Breast epithelium (tissue), 4 donors: ENCODE measurements at regions not wholly inside any gene's neighbourhood (a gene's known extent, or its start where the extent isn't known, plus 50 kb on each side); places are given as distances from the start of the nearest gene placed in this dataset.

Source experiments
- DNase-seq, 2 donors: peaks; one replicate each; pipeline ENCODE4 v3.0.0-alpha.2; 2019; ENCODE audit warnings: low spot score in 2 of 2
- H3K27ac ChIP-seq, 2 donors: fragments of 200-600 bp; sonication (generic) in 1 of 2; one replicate each; pipeline ENCODE4 v1.5.1; 2016 to 2019; ENCODE audit warnings: mild to moderate bottlenecking in 1 of 2
- H3K27me3 ChIP-seq, 2 donors: fragments of 200-600 bp; sonication (generic) in 1 of 2; one replicate each; pipeline versions ENCODE4 v1.5.1 to v1.6.0; 2017 to 2019; ENCODE audit warnings: control low read depth in 1 of 2, mild to moderate bottlenecking in 1 of 2
- H3K36me3 ChIP-seq: fragments of 200-600 bp; one replicate; pipeline ENCODE4 v1.5.1; 2019
- H3K4me1 ChIP-seq, 2 donors: fragments of 200-600 bp; sonication (generic); one replicate each; pipeline ENCODE4 v1.5.1; 2016 to 2019; ENCODE audit warnings: control low read depth in 1 of 2
- H3K4me3 ChIP-seq, 3 donors: fragments of 200-600 bp; sonication (generic); 1 replicate in 2 of 3; 2 replicates in 1 of 3; pipeline ENCODE4 v1.5.1; 2016 to 2019; ENCODE audit warnings: mild to moderate bottlenecking in 3 of 3, moderate library complexity in 2 of 3
- H3K9me3 ChIP-seq, 2 donors: fragments of 200-600 bp; sonication (generic) in 1 of 2; one replicate each; pipeline ENCODE4 v1.5.1; 2016 to 2019; ENCODE audit warnings: control low read depth in 1 of 2
- POLR2A ChIP-seq: fragments of 450-650 bp; IDR thresholded peaks from one replicate; pipeline ENCODE4 v1.6.1; 2016; ENCODE audit warnings: antibody characterized with exemption, mild to moderate bottlenecking, moderate library complexity
- POLR2AphosphoS5 ChIP-seq, 3 donors: sonication (generic); formaldehyde crosslinking; IDR thresholded peaks; one replicate each; pipeline ENCODE4 v1.6.1; 2017; ENCODE audit warnings: antibody characterized with exemption in 3 of 3
- intact Hi-C: fragments of 100-400 bp; cut with DNase I; formaldehyde crosslinking; loops from one replicate; pipeline ENCODE4 v1.15.1; 2023; ENCODE audit warnings: low total_unique reads
- TF ChIP-seq, protein P1 (sequence below), 3 donors: fragments of 450-650 bp; IDR thresholded peaks; one replicate each; pipeline ENCODE4 v1.5.1; 2016 to 2017; ENCODE audit warnings: antibody characterized with exemption in 3 of 3, mild to moderate bottlenecking in 3 of 3, moderate library complexity in 3 of 3

DNA sequence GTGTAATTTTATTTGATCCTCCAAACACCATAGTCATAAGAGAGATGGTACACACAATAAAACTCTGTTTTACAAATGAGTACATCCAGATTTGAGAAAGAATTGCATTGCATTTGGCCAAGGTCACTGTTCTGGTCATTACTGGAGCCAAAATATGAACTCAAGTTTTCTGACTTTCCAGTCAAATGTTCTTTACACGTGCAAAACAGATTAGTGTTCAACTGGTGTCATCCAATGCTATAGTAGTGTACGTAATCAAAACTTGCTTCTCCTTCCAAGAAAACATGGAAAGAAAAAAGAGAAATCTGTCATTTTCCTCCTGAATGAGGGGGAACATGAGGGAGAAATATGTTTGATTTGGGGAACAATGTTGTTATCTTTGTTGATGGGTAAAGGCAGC is 291.9 kb downstream of the NAF1 start:
- H3K9me3 ChIP-seq: no peaks in the 10 kb centered on the region
- TF ChIP-seq, protein P1, sequence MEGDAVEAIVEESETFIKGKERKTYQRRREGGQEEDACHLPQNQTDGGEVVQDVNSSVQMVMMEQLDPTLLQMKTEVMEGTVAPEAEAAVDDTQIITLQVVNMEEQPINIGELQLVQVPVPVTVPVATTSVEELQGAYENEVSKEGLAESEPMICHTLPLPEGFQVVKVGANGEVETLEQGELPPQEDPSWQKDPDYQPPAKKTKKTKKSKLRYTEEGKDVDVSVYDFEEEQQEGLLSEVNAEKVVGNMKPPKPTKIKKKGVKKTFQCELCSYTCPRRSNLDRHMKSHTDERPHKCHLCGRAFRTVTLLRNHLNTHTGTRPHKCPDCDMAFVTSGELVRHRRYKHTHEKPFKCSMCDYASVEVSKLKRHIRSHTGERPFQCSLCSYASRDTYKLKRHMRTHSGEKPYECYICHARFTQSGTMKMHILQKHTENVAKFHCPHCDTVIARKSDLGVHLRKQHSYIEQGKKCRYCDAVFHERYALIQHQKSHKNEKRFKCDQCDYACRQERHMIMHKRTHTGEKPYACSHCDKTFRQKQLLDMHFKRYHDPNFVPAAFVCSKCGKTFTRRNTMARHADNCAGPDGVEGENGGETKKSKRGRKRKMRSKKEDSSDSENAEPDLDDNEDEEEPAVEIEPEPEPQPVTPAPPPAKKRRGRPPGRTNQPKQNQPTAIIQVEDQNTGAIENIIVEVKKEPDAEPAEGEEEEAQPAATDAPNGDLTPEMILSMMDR (IDR thresholded peaks at IDR 0.05): no peak
- TF ChIP-seq POLR2A: no peak
- TF ChIP-seq POLR2AphosphoS5 (IDR thresholded peaks at IDR 0.05): no peak
- intact Hi-C loops: no loop called here
- DNase-seq: no peak
- no peak overlapping the region for H3K27ac ChIP-seq
- H3K36me3 ChIP-seq: no peaks in the 10 kb centered on the region
- H3K4me1 ChIP-seq: no peaks in the 10 kb centered on the region
- no peaks in the 10 kb centered on the region for H3K27me3 ChIP-seq
- no peak overlapping the region for H3K4me3 ChIP-seq

- H3K36me3 ChIP-seq: no peaks in the 10 kb centered on the region
- intact Hi-C loops: no loop called here
- DNase-seq: no peak
- TF ChIP-seq, protein P1 (IDR thresholded peaks at IDR 0.05): no peak
- TF ChIP-seq POLR2AphosphoS5 (IDR thresholded peaks at IDR 0.05): no peak
- H3K9me3 ChIP-seq: no peaks in the 10 kb centered on the region
- no peak overlapping the region for H3K4me3 ChIP-seq
- H3K4me1 ChIP-seq: no peaks in the 10 kb centered on the region
- no peak overlapping the region for H3K27ac ChIP-seq
- no peaks in the 10 kb centered on the region for H3K27me3 ChIP-seq
These were observed 294.7 kb downstream of the NAF1 start for GRCh38 chr4:162871990-162872389.

GRCh38 chr4:162869157-162869556 is 297.5 kb downstream of the NAF1 start:
- no peaks in the 10 kb centered on the region for H3K4me1 ChIP-seq
- no peaks in the 10 kb centered on the region for H3K27me3 ChIP-seq
- TF ChIP-seq, protein P1 (IDR thresholded peaks at IDR 0.05): no peak
- TF ChIP-seq POLR2AphosphoS5 (IDR thresholded peaks at IDR 0.05) (no peak), POLR2A (no peak)

DNA sequence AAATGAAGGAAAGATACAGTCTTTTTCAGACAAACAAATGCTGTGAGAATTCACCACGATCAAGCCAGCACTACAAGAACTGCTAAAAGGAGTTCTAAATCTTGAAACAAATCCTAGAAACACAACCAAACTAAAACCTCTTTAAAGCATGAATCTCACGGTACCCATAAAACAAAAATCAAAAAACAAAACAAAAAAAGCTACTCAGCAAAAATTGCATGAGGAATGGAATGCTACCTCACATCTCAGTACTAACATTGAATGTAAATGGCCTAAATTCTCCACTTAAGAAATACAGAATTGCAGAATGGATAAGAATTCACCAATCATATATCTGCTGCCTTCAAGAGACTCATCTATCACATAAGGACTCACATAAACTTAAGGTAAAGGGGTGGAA is 300.1 kb downstream of the NAF1 start:
- Histone ChIP-seq H3K27me3 (no peaks in the 10 kb centered on the region), H3K4me1 (no peaks in the 10 kb centered on the region), H3K4me3 (no peak overlapping the region), H3K36me3 (no peaks in the 10 kb centered on the region), H3K9me3 (no peaks in the 10 kb centered on the region), H3K27ac (no peak overlapping the region)
- intact Hi-C loops: no loop called here
- TF ChIP-seq POLR2A (no peak), POLR2AphosphoS5 (IDR thresholded peaks at IDR 0.05) (no peak)
- TF ChIP-seq, protein P1 (IDR thresholded peaks at IDR 0.05): no peak
- no peak for DNase-seq

More at GRCh38 chr4:162869157-162869556, 297.5 kb downstream of the NAF1 start:
- Histone ChIP-seq H3K36me3 (no peaks in the 10 kb centered on the region), H3K27ac (no peak overlapping the region), H3K4me3 (no peak overlapping the region), H3K9me3 (no peaks in the 10 kb centered on the region)
- intact Hi-C loops: no loop called here
- DNase-seq: no peak

DNA sequence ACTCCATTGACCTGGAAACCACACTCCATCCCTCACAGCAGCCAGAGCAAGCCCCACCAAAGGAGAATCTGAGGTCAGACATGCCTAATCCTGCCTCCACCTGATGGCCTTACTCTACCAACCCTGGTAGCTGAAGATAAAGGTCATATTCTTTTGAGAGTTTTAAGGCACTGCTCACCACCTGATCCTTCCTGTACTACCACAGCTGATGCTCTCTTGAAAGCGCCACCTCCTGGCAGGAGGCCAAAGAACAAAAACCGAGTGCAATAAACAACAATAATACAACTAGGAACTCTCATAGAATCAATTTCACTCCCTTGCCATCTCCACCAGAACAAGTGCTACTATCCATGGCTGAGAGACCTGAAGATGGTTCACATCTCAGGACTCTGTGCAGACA is 301.6 kb downstream of the NAF1 start:
- no peaks in the 10 kb centered on the region for H3K27me3 ChIP-seq
- no peaks in the 10 kb centered on the region for H3K9me3 ChIP-seq
- no peaks in the 10 kb centered on the region for H3K36me3 ChIP-seq
- H3K27ac ChIP-seq: no peak overlapping the region
- DNase-seq: no peak
- TF ChIP-seq POLR2AphosphoS5 (IDR thresholded peaks at IDR 0.05) (no peak), POLR2A (no peak)
- TF ChIP-seq, protein P1 (IDR thresholded peaks at IDR 0.05): no peak
- intact Hi-C loops: no loop called here
- H3K4me1 ChIP-seq: no peaks in the 10 kb centered on the region
- H3K4me3 ChIP-seq: no peak overlapping the region
